MCF 10A (cell line): ENCODE measurements at regions not wholly inside any gene's neighbourhood (a gene's known extent, or its start where the extent isn't known, plus 50 kb on each side); places are given as distances from the start of the nearest gene placed in this dataset.

Experiments
- BruUV-seq: library from RNA; stranded (reverse); fragments of 400-500 nt; replicated peaks from 2 replicates; lab custom pipeline; 2021; lab: Mats Ljungman, UMichigan
- CTCF ChIA-PET: fragments of 300-600 bp; sonication (Branson Sonifier 250); formaldehyde crosslinking; extraction: SDS; loops from one replicate; lab custom pipeline; 2021; ENCODE audit warnings: antibody characterized with exemption, inconsistent platforms; lab: Yijun Ruan, JAX
- POLR2A ChIA-PET: fragments of 300-600, 350-650 bp; sonication (Branson Sonifier 250); formaldehyde crosslinking; extraction: SDS; loops from one replicate; lab custom pipeline; 2020; ENCODE audit warnings: antibody characterized with exemption, inconsistent platforms; lab: Yijun Ruan, JAX
- DNase-seq: peaks from one replicate; pipeline ENCODE4 v3.0.0-alpha.2; 2018; ENCODE audit not compliant: unreplicated experiment
- H3K27ac Mint-ChIP-seq: one replicate; pipeline ENCODE4 v1.8.0; 2022; ENCODE audit warnings: mild to moderate bottlenecking, low read depth, mixed read lengths; ENCODE audit not compliant: unreplicated experiment
- H3K27me3 Mint-ChIP-seq: one replicate; pipeline ENCODE4 v1.8.0; 2022; ENCODE audit warnings: mixed read lengths; ENCODE audit not compliant: insufficient read depth, unreplicated experiment
- H3K36me3 Mint-ChIP-seq: one replicate; pipeline ENCODE4 v1.8.0; 2022; ENCODE audit warnings: mild to moderate bottlenecking, moderate library complexity, mixed read lengths; ENCODE audit not compliant: insufficient read depth, unreplicated experiment
- H3K4me1 Mint-ChIP-seq: one replicate; pipeline ENCODE4 v1.8.0; 2022; ENCODE audit warnings: mixed read lengths; ENCODE audit not compliant: insufficient read depth, unreplicated experiment
- H3K4me3 Mint-ChIP-seq: one replicate; pipeline ENCODE4 v1.8.0; 2022; ENCODE audit warnings: mild to moderate bottlenecking, moderate library complexity, mixed read lengths; ENCODE audit not compliant: unreplicated experiment
- H3K9me3 Mint-ChIP-seq: one replicate; pipeline ENCODE4 v1.8.0; 2022; ENCODE audit warnings: mixed read lengths; ENCODE audit not compliant: unreplicated experiment
- CTCF ChIP-seq: fragments of 200-600 bp; IDR thresholded peaks from one replicate; pipeline ENCODE4 v1.8.0; 2022; ENCODE audit warnings: antibody characterized with exemption, mild to moderate bottlenecking; ENCODE audit not compliant: unreplicated experiment
- intact Hi-C: fragments of 100-400 bp; cut with micrococcal nuclease; formaldehyde crosslinking; loops from 2 replicates; pipeline ENCODE4 v1.14.1; 2022

- ChIA-PET CTCF (interaction anchor here (0.6 to 1.4 kb wide), 5 partner anchors 21 to 890 kb away, joined by 3 to 4 read pairs (median 4); no protein-coding TSS in a partner anchor), POLR2A (interaction anchor here (0.9 kb wide), 2 partner anchors 17 to 19 kb away, joined by 3 to 5 read pairs; no protein-coding TSS in a partner anchor)
- intact Hi-C loops = no loop called here
- Mint-ChIP-seq H3K27me3 (peaks cover 16% of the 10 kb centered on the region), H3K27ac (no peak overlapping the region), H3K4me3 (no peak overlapping the region), H3K36me3 (no peaks in the 10 kb centered on the region), H3K9me3 (no peaks in the 10 kb centered on the region), H3K4me1 (peaks cover 12% of the 10 kb centered on the region)
- no peak for TF ChIP-seq CTCF
- DNase-seq = no peak
- no TSS peak for BruUV-seq
Observed at GRCh38 chr11:34001557-34002064, 49.9 kb upstream of the CAPRIN1 start.

GRCh38 chr11:33999393-33999792 lies 52.1 kb upstream of the CAPRIN1 start:
- intact Hi-C loops = no loop called here
- no peak for TF ChIP-seq CTCF
- no TSS peak for BruUV-seq
- H3K4me3 Mint-ChIP-seq = no peak overlapping the region
- peaks cover 16% of the 10 kb centered on the region for H3K27me3 Mint-ChIP-seq
- no peak for DNase-seq
- peaks cover 12% of the 10 kb centered on the region for H3K4me1 Mint-ChIP-seq
- no peak overlapping the region for H3K27ac Mint-ChIP-seq
- ChIA-PET POLR2A (interaction anchor here (1.1 to 2.8 kb wide), 4 partner anchors 9 to 106 kb away, joined by 3 to 8 read pairs (median 5); partner anchors contain the start of gene NAT10), CTCF (interaction anchor here (0.6 to 3.9 kb wide), 7 partner anchors 8 to 106 kb away, joined by 3 to 42 read pairs (median 3); partner anchors contain the start of gene NAT10)
- no peaks in the 10 kb centered on the region for H3K9me3 Mint-ChIP-seq
- no peaks in the 10 kb centered on the region for H3K36me3 Mint-ChIP-seq

GRCh38 chr11:33997584-33998251 lies 53.8 kb upstream of the CAPRIN1 start:
- ChIA-PET POLR2A (interaction anchor here (0.6 to 3.0 kb wide), 16 partner anchors 11 to 1795 kb away, joined by 3 to 37 read pairs (median 5); partner anchors contain the start of genes CAPRIN1 and NAT10), CTCF (interaction anchor here (0.6 to 3.9 kb wide), 40 partner anchors 10 to 700 kb away, joined by 3 to 42 read pairs (median 6); partner anchors contain the start of genes ABTB2 and CAPRIN1)
- Mint-ChIP-seq H3K27me3 (peaks cover 6% of the 10 kb centered on the region), H3K27ac (no peak overlapping the region), H3K9me3 (no peaks in the 10 kb centered on the region), H3K36me3 (no peaks in the 10 kb centered on the region), H3K4me3 (peak overlapping the region; percentile 15), H3K4me1 (peaks cover 12% of the 10 kb centered on the region)
- intact Hi-C loops = loop anchor here (1.0 to 2.0 kb wide), 5 partner anchors 56 to 362 kb away; partner anchors contain the start of gene NAT10
- no TSS peak for BruUV-seq
- peak; percentile 46 for DNase-seq
- no peak for TF ChIP-seq CTCF
